Dedifferentiated amniotic fluid mesenchymal stem cell (primary cell): ENCODE measurements at regions not wholly inside any gene's neighbourhood (a gene's known extent, or its start where the extent isn't known, plus 50 kb on each side); places are given as distances from the start of the nearest gene placed in this dataset.

Experiments used
- DNase-seq: peaks from one replicate; pipeline ENCODE4 v3.0.0-alpha.2; 2016; ENCODE audit errors: extremely low spot score

DNA sequence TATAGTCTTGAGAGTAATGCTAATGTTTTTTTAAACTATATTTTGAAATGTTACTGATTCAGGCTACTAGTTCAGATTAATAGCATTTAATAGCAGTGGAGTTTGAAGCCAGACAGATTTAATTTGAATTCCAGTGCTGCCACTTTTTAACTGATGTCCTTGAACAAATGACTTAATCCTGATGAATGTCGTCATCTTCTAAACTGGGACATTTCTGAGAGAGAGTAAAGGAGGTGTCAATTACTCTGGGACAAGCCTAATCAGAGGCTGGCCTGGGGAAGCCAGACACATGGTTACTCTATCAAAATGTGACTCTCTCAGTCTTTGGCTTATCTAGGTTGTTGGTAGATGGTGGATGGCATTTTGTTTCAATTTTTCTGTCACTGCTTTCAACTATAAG is 246.7 kb downstream of the HS3ST3A1 start:
- DNase-seq, result no peak

DNA sequence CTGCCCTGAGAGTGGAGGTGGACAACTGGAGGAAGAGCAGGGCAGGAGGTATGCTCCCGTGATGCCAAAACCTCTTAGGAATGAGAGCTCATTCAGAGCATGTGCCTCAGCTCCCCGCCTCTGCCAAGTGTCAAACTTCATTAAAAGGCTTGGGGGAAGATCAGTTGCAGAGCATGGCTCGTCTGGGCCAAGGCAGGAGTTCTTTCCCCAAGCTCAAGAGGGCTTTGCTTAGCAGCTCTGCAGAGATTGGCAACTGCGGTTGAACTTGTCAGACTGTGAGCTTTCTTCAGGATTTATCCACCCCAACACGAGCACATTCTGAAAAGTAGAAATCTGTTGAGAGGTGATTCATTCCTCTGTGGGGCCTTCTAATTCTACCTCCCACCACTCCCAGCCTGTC is 248.1 kb downstream of the HS3ST3A1 start:
- DNase-seq, result peak; percentile 94

DNA sequence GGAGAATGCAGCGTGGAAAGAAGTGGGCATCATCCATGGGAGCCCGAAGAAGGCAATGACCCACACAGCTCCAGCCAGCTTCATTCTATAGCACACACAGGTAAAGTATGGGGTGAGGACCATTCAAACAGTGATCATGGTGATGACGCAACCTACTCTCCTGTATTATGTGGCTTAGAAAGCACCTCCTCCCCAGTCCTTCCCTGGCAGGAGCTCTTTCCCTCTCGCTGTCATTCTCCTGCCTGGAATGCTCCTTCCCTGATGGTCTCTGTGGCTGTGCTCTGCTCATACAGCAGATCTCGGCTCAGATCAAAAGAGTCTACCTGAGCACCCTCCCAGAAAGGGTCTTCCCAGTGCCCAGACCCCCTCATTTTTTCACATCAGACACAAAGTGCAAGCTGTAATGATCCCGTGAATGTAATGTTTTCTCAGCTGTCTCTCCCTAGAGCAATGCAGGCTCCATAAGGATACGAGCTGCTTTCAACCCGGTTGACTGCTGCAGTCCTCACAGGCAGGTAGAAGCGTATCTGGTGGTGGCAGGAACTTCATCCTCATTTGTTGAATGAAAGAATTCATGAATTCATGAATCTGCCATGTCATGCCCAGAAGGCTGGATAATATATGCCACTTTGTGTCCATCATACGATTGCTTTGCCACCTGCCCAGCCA is 248.8 kb downstream of the HS3ST3A1 start:
- no peak for DNase-seq

DNA sequence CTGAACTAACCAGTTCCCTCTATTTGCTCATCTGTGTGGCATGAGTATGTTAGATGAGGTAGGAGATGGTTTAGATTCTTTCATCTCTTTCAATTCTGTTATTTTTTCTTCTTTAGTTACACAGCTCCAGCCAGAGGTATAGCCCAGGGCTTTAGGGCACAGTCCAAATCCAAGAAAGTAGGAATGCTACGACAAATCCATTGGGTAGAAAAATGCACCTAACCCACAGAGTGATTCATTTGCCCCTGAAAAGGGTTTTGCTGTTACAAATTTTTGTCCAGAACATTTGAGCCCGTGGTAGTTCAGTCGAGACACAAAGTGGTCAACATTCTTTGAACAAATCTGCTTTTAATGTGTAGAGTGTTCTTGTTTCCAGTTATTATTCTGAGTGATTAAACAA is 250.7 kb downstream of the HS3ST3A1 start:
- DNase-seq, result peak; percentile 53

DNA sequence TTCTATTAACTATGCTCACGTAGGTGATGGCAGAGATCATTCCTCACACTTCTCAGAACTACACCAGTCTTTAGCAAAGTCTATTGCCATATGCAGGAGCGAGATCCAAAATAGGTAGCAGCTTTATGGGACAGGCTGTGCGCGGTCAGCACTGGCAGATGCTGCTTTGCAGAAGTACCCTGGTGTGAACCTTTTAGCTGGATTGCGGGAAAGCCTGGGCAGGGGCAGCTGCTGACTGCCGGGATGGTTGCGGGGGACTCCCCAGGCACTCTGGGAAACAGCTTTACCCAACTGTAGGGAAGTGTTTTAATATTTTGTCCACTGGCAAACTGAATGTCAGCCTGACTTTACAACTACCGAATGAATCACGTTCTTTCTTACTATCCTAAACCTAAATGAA is 251.3 kb downstream of the HS3ST3A1 start:
- no peak for DNase-seq

DNA sequence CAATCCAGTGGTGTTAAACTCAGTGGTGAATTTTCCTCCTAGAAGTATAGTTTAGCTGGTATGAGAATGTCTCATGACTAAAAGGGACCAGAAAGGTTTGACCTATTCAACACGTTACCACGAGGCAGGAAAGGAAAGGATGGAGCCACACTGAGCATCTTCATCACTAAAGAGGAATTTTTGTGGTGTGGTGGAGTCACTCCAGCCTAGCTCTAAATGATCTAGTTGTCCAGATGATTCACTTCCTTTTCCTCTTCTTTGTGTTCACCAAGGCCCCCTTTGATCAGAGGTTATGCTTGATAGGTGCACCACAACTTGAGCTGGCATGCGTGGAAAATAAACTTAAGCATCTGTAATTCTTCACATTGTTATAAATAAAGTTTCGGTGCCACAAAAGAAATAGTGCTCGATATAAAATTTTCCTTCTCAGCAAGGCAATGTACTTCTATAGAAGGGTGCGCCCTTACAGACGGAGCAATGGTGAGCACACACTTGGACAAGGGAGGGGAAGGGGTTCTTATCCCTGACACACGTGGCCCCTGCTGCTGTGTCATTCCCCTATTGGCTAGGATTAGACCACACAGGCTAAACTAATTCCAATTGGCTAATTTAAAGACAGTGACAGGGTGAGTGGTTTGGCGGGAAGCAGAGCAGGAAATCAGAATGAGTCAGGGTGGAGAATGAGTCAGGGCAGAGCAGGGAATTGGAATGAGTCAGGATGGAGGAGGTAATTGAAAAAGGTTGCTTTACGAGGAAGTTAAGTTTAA is 254.6 kb downstream of the HS3ST3A1 start:
- peak; percentile 45 for DNase-seq

DNA sequence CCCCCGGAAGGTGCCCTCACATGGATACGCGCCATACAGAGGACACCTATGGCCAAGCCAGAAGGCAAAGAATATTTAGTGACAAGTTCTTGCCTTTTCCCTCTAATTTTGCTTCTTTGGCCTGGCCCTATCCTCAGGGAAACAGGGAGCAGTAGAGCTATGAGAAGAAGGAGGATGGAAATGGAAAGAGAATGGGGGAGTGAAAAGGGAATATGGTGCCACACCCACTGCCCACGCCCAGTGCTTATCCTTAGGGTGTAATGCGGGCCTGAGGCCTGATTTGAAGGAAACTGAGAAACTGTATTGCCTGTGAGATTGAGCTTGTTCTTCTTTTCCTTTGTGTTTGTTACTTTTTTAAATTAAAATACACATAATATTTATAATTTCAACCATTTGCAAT is 255.1 kb downstream of the HS3ST3A1 start:
- no peak for DNase-seq

DNA sequence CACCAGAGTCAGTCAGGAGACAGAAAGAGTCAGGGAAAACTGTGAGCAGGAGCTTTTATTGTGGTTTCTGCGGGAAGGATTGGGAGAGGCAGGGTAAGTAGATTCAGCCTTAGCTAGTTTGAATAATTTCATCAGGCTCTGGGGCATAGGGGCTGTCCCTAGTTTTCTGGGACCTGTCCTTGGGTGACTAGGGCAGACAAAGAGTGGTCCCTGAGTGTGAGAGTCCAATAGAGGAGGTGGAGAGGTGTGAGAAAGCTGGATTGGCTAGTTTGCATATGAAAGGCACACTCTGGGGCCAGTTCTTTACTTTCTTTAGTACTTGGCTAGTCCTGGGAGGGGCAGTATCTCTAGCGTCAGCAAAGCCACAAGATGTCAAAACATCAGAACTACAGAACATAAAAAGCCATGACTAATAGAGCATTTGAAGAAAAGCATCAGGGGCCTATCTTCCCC is 255.6 kb downstream of the HS3ST3A1 start:
- DNase-seq, result peak; percentile 52

DNA sequence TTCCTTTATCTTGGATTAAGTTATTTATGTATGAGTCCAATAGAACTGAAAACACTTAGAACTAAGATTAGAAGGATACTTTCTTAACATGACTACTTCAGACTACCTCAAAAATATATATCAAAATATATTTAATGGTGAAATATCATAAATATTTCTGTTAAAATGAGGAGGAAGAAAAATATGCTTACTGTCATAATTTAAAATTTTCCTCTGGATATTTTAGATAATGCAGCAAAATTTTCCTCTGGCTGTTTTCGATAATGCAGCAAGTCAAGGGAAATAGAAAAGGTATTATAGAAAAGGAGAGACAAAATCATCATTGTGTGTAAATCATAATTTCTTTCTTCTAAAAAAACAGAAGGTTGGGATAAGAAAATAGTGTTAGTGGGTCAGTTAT is 263.3 kb downstream of the HS3ST3A1 start:
- no peak for DNase-seq

DNA sequence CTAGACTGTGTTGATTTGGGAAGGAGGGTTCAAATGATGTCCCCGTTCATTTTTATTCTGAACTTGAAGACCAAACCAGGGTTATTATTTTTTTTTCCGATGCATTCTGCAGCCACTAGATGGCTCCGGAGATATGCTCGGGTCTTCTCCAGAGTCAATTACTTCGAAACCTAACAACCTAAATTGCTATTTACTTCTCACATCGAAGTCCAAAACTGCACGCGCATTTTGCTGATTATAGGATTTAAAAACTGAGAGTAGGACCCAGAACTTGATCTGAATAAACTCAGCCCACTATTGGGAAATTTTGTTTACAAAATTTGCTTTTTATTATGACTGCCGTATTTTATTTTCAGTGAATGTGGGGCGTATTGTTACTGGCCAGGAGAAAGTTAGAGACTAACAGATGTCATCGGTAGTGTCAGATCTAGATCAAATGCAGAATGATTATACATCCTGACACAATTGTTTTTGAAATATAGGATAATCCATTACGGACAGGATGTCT is 263.8 kb downstream of the HS3ST3A1 start:
- peak; percentile 64 for DNase-seq

DNA sequence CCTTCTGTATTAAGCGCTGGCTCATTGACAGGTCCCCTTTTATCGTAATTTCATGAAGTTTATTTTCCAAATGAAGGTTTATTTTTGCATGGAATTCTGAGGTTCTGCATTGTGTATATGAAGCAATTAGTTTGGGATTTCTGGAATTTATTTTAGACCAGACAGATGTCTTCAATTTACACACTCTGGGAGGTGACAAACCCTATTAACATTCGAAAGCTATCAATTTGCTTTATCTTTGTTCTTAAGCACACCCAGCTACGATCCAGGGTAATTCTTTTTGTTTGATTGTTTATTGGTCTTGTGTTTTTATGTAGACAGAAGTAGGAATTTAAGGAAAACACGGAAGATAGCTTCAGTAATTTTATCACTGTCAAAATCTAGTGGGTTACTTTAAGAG is 264.6 kb downstream of the HS3ST3A1 start:
- no peak for DNase-seq

DNA sequence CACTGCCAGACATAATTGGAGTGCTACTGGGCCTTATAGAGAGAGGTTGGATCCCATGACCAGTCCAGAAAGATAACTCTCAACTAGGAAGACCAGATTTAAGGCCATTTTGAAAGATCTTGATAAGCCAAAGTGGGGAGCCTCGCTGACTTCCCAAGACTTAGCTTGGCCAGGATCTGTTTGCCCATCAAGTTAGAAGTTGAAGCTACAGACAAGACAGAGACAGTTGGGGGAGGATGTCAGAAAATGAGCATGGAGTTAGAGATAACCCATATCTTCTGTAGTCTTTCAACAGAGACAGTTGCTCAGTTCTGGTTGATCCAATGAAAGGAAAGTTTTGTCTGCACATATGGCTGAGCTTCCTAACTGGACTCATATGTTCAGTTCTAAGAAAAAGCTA is 267.4 kb downstream of the HS3ST3A1 start:
- DNase-seq, result no peak

DNA sequence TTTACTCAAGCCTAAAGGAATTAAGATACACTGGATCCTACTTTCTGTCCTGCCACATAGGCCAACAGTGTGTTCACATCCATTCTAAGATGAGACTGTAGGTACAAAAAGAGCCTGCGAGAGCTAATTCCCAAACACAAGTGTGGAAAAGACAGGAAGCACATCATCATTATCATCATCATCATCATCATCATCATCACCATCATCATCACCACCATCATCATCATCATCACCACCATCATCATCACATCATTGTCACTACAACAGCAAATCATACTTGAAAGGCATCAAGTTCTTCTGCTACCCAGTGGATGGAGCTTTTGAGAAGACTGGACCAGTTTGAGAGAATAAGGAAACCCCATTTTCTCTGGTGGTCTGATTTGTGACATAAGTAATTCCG is 268.1 kb downstream of the HS3ST3A1 start:
- DNase-seq, result no peak

DNA sequence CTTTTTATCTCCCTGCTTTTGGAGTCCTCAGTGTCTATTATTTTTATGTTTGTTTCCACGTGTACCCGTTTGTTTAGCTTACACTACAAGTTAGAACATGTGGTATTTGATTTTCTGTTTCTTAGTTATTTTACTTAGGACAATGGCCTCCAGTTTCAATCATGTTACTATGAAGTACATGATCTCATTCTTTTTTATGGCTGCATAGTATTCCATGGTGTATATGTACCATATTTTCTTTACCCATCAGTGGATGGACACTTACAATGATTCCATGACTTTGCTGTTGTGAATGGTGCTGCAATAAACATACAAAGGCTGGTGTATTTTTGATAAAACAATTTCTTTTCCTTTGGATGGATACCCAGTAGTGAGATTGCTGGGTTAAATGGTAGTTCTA is 269.5 kb downstream of the HS3ST3A1 start:
- DNase-seq, result no peak

DNA sequence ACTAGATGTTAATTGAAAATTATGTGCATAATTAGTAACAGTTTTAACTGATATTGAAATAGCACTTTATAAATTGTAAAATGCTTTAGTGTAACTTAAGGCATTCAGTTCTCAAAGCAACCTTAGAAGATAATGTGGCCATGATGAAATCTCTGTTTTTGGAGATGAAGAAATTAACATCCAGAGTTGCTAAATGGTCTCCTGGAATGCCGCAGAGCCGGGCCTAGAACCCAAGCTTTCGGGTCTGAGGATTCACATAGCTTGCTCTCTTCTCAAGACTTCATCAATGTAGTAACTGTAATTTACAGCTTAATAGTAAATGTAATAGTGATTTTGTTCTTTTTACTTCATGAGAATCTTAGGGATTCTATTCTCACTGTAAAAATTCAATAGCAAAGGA is 272.3 kb downstream of the HS3ST3A1 start:
- no peak for DNase-seq

DNA sequence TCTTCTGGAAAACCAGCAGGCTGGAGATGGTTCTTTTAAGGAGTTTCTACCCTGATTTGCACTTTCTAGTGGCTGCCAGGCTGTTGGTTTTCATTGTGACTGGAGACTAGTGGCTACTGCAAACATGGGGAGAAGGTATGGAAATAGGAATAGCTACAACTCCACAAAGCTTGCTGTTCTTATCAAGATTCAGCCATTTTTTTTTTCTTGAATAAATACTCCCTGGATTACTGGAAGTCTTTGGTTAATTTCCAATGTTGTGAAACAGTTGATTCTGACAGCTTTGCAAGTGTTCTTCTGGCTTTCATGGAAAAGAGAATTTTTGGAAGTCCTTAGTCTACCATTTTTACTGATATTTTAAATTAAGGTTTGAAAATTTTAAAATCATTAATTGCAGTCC is 277.7 kb downstream of the HS3ST3A1 start:
- no peak for DNase-seq

DNA sequence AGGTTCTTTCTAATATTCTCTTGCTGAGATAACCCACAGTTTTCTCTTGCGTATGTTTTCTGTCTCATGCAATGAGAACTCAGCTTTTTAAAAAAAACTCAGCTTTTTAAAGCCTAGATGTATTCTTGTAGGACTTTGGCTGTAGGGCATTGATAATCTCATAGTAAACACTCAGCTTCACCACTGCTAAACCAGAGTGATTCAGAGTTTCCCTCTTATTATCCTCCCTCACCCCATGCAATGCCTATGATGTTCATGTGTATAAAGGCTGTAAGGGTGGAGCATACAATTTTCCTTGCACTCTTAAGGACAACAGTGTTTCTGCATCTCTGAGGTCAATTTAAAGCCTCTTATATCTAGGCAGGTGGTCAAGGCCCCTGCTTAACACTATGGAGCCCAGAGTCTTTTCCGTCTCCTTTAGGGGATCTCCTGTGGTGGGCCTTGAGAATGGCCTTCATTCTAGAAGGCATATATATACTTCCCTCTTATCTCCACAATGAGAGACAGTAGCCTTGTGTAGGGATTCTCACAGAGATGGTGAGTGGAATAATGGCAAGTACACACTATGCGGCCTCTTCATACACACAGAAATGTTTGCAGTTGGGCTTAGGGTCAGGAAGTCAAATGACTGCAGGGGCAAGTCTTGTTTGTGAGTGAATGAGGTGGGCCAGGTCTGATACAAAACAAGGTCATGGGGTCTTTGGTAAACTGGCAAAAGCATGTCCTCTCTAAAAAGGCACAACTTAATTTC is 279.6 kb downstream of the HS3ST3A1 start:
- no peak for DNase-seq

DNA sequence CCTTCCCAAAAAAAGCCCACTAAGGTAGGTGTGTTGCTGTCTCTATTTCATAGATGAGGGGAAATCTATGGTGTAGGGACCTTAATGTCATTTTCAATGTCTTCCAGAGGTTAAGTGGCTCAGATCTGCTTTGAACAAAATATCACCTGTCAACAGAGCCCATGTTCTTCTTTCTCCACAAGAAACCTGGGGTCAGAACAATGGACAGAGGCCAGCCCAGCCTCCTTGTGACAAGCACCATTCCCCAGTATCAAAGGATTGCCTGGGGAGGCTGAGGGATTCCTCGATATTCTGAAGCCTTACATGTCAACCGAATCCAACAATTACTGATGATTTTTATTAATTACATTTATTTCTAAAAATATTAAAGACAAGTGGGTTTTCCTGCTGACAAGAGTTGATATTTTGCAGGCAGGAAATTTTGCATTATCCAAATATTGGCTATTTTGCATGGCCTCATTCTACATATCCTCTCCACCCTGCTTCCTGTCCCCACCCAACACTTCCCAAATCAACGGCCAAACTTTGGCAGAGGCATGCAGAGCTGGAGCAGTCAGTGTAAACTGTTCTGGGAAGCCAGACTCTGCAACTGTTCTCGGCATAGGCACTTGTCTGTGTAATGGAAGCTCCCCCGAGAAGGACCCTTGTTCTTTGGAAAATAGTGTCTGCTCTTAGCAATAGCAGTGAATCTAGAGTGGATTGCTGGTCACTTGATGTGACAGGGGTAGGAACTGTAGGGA is 281.5 kb downstream of the HS3ST3A1 start:
- DNase-seq, result no peak

DNA sequence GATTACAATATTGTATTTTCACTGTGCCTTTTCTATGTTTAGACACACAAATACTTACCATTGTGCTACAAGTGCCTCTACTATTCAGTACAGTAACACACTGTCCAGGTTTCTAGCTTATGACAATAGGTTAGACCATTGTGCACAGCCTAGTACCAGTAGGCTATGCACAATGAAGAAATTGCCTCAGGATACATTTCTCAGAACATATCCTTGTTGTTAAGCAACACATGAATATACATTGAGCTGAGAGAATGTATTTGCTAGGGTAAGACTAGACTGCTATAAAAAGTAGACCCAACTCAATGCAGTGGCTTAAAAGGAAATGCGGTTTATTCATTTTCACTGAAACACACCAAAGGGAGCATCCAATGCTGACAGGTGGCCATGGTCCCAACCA is 285.1 kb downstream of the HS3ST3A1 start:
- DNase-seq, result no peak

DNA sequence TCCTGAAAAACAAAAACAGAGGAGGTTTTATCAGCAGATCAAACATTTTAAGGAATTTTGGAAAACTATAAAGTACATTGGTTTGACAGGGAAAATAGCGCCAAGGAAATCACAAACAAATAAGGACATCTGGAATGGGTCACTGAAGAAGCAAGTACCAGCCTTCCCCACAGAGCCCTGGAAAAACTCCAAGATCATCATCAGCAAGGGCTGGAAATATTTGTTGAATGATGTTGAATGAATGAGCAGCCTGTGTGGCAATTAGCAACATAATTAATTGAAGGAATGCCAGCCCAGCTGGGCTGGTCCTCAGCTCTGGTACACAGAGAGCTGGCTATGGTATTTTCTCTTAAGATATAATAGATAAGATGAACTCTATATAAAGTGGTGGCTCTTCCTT is 290.4 kb downstream of the HS3ST3A1 start:
- peak; percentile 69 for DNase-seq

DNA sequence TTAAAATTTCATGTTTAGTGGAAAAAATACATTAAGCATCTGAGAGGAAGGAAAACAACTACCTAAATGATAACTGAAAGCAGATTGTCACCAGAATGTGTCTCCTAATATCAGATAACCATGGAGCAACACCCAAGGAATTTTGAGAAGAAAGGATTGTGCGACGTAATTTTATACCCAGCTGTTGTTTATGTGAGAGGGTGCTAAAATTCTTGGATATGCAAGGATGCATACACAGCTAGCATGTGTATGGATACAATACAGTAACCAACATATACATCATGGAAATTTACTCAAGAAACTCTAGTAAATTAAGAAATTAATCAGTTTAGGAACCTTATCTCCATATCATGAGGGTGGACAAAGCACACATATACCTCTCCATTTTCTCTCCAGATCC is 290.9 kb downstream of the HS3ST3A1 start:
- no peak for DNase-seq
